Lung (tissue), 11 donors: ENCODE measurements at regions not wholly inside any gene's neighbourhood (a gene's known extent, or its start where the extent isn't known, plus 50 kb on each side); places are given as distances from the start of the nearest gene placed in this dataset.
A peak's percentile ranks its signal among the peaks of the same experiment; 100 is the strongest.

Source experiments
- ATAC-seq: fragments of 200-7000 bp; cut with Tn5 transposase; one replicate; pipeline ENCODE4 v1.9.1; 2020; ENCODE audit warnings: moderate number of reproducible peaks; ENCODE audit not compliant: insufficient read depth, low FRiP score
- DNase-seq, 3 donors: peaks; one replicate each; pipeline ENCODE4 v3.0.0-alpha.2; 2013 to 2017
- H3K27ac ChIP-seq, 2 donors: one replicate each; pipeline ENCODE4 v1.5.1; 2013; ENCODE audit warnings: mild to moderate bottlenecking in 2 of 2, moderate library complexity in 2 of 2, control low read depth in 1 of 2, inconsistent platforms in 1 of 2, low read depth in 1 of 2, low read length in 1 of 2
- H3K27me3 ChIP-seq, 3 donors: one replicate each; pipeline ENCODE4 v1.5.1; 2013; ENCODE audit warnings: low read length in 2 of 3; ENCODE audit not compliant: control insufficient read depth in 3 of 3, insufficient read depth in 3 of 3
- H3K36me3 ChIP-seq, 4 donors: one replicate each; pipeline ENCODE4 v1.5.1; 2013; ENCODE audit warnings: low read length in 4 of 4, mild to moderate bottlenecking in 1 of 4, moderate library complexity in 1 of 4; ENCODE audit not compliant: control insufficient read depth in 4 of 4, insufficient read depth in 4 of 4
- H3K4me1 ChIP-seq, 5 donors: one replicate each; pipeline ENCODE4 v1.5.1; 2013; ENCODE audit warnings: low read length in 5 of 5, mild to moderate bottlenecking in 2 of 5, moderate library complexity in 1 of 5; ENCODE audit not compliant: control insufficient read depth in 5 of 5, insufficient read depth in 5 of 5
- H3K4me3 ChIP-seq: one replicate; pipeline ENCODE4 v1.5.1; 2013; ENCODE audit warnings: mild to moderate bottlenecking, control low read depth, moderate library complexity
- H3K9ac ChIP-seq, 2 donors: one replicate each; pipeline ENCODE4 v1.5.1; 2013; ENCODE audit warnings: low read length in 2 of 2, control low read depth in 1 of 2; ENCODE audit not compliant: insufficient read depth in 1 of 2
- H3K9me3 ChIP-seq, 4 donors: one replicate each; pipeline ENCODE4 v1.5.1; 2013; ENCODE audit warnings: low read length in 3 of 4, mild to moderate bottlenecking in 1 of 4, moderate library complexity in 1 of 4; ENCODE audit not compliant: control insufficient read depth in 4 of 4, insufficient read depth in 3 of 4
- CTCF ChIP-seq: IDR thresholded peaks from 2 replicates; pipeline ENCODE4 v1.5.1; 2012; ENCODE audit warnings: mild to moderate bottlenecking; ENCODE audit errors: control extremely low read depth, extremely low read depth
- WGBS, 2 donors: extraction: QIAGEN DNeasy Blood & Tissue Kit; methylation state at CpG; one replicate each; pipeline ENCODE4 v1.1.7; 2013; 5-methylcytosine and 5-hydroxymethylcytosine counted together
- donor health status: control.
- donor health status: control.
- donor health status: Bipolar disorder and iron deficiency.
- donor health status: healthy.
- donor health status: DM: yes; HTN: yes; CAD: no.

- no peak for ATAC-seq
- no peak for DNase-seq
- H3K36me3 ChIP-seq: no peaks in the 10 kb centered on the region
- peaks cover 0 to 2% (median 0%) of the 10 kb centered on the region in 4 donors for H3K9me3 ChIP-seq
- no peak overlapping the region for H3K4me3 ChIP-seq
- no peak overlapping the region for H3K9ac ChIP-seq
- 86 to 93% methylated on average over 5 of the region's 5 CpGs for WGBS, 2 donors
- H3K27me3 ChIP-seq: peaks cover 0 to 24% (median 23%) of the 10 kb centered on the region in 3 donors
- no peak overlapping the region for H3K27ac ChIP-seq
- no peak for TF ChIP-seq CTCF
- peaks cover 0 to 16% (median 5%) of the 10 kb centered on the region in 5 donors for H3K4me1 ChIP-seq
Measured at GRCh38 chrX:9191392-9191791, 157.5 kb upstream of the FAM9B start.

- Histone ChIP-seq H3K4me1 (peaks cover 0 to 18% (median 5%) of the 10 kb centered on the region in 5 donors), H3K9ac (no peak overlapping the region)
Measured at GRCh38 chrX:9195199-9195880, 161.4 kb upstream of the FAM9B start.

GRCh38 chrX:9196961-9197640 is 163.2 kb upstream of the FAM9B start:
- WGBS, 2 donors: 56 to 63% methylated on average over 6 of the region's 6 CpGs
- no peak overlapping the region for H3K4me3 ChIP-seq

More at GRCh38 chrX:9195199-9195880, 161.4 kb upstream of the FAM9B start:
- no peak for ATAC-seq
- Histone ChIP-seq H3K4me3 (no peak overlapping the region), H3K9me3 (no peaks in the 10 kb centered on the region), H3K27me3 (peaks cover 0 to 15% (median 11%) of the 10 kb centered on the region in 3 donors), H3K27ac (no peak overlapping the region), H3K36me3 (no peaks in the 10 kb centered on the region)
- WGBS, 2 donors: 41 to 48% methylated on average over 4 of the region's 4 CpGs
- no peak for DNase-seq
- no peak for TF ChIP-seq CTCF

More at GRCh38 chrX:9196961-9197640, 163.2 kb upstream of the FAM9B start:
- DNase-seq (peak; percentile 49 to 84 (median 81)), ATAC-seq (no peak)
- TF ChIP-seq CTCF: no peak
- Histone ChIP-seq H3K27me3 (peaks cover 0 to 14% (median 7%) of the 10 kb centered on the region in 3 donors), H3K9ac (no peak overlapping the region), H3K36me3 (no peaks in the 10 kb centered on the region), H3K4me1 (peaks cover 0 to 18% (median 5%) of the 10 kb centered on the region in 5 donors), H3K27ac (no peak overlapping the region), H3K9me3 (no peaks in the 10 kb centered on the region)
